Choroid plexus epithelial cell (primary cell): ENCODE measurements at regions not wholly inside any gene's neighbourhood (a gene's known extent, or its start where the extent isn't known, plus 50 kb on each side); places are given as distances from the start of the nearest gene placed in this dataset.

Experiments used
- DNase-seq: peaks from one replicate; pipeline ENCODE4 v3.0.0-alpha.2; 2010; ENCODE audit warnings: low read depth
- H3K4me3 ChIP-seq: 2 replicates; pipeline ENCODE4 v1.5.1; 2011; ENCODE audit warnings: low read depth, mild to moderate bottlenecking, control low read depth, low read length, moderate library complexity
- CTCF ChIP-seq: conservative IDR thresholded peaks from 2 replicates; pipeline ENCODE4 v1.5.1; 2011; ENCODE audit warnings: low read depth, mild to moderate bottlenecking, control low read depth, inconsistent platforms, low read length, moderate library complexity

DNA sequence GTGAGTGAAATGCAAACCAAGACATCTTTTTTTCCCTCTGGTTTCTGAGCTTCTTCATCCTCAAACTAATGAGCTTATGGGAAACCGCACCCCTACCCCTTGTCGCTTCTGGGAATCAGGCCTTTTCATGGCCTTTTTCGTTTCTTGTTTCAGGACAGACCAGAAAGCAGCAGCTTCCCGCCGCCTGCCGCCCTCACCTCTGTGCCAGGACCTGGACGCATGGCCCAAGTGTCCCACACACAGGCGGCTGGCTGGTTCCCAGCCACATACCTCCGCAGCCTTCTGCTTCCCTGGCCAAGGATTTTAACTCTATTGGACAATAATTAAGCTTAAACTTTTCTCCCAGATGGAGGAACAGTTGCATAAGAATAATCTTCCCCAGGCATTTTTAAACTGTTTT is 114.1 kb upstream of the SLITRK1 start:
- DNase-seq: no peak
- H3K4me3 ChIP-seq: no peak overlapping the region
- TF ChIP-seq CTCF: no peak

GRCh38 chr13:83995930-83996329 is 113.7 kb upstream of the SLITRK1 start:
- DNase-seq: no peak
- no peak for TF ChIP-seq CTCF
- H3K4me3 ChIP-seq: no peak overlapping the region

- DNase-seq: no peak
- no peak for TF ChIP-seq CTCF
- H3K4me3 ChIP-seq: no peak overlapping the region
These were observed 110.5 kb upstream of the SLITRK1 start for GRCh38 chr13:83992566-83993358.

- no peak overlapping the region for H3K4me3 ChIP-seq
- no peak for TF ChIP-seq CTCF
- no peak for DNase-seq
These were observed 105.1 kb upstream of the SLITRK1 start for GRCh38 chr13:83987394-83987793.

DNA sequence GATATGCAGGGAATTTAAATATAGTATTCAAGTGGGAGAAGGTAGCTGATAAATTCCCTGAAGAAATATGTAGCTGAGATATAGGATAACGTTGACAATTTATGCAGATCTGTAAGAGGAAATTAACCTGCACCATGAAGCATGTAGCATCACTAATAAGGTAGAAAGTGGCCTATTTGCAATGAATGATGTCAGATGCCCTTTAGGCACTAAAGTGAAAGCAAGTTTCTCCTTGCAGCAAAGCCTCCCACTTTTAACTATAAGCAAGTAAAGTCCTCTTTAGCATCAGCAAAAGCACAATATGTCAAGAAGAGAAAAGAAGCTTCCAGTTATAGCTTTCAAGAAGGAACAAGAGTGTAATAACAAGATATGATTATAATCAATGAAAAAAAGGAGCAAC is 102.5 kb upstream of the SLITRK1 start:
- TF ChIP-seq CTCF: no peak
- H3K4me3 ChIP-seq: no peak overlapping the region
- DNase-seq: no peak

- no peak for DNase-seq
- TF ChIP-seq CTCF: no peak
These were observed 98.1 kb upstream of the SLITRK1 start for GRCh38 chr13:83980331-83980730.

GRCh38 chr13:83975655-83976165 is 93.4 kb upstream of the SLITRK1 start:
- no peak for DNase-seq
- TF ChIP-seq CTCF: no peak
- no peak overlapping the region for H3K4me3 ChIP-seq

More at GRCh38 chr13:83980331-83980730, 98.1 kb upstream of the SLITRK1 start:
- no peak overlapping the region for H3K4me3 ChIP-seq
